ENCODE measurements at regions not wholly inside any gene's neighbourhood (a gene's known extent, or its start where the extent isn't known, plus 50 kb on each side); places are given as distances from the start of the nearest gene placed in this dataset.

- DNase-seq (ENCODE audit: low read depth, low spot score) = no peak
- H3K4me1 ChIP-seq (ENCODE audit: control insufficient read depth, extremely low read depth, insufficient read depth, low read length) = no peaks in the 10 kb centered on the region
- no TSS peak for BruUV-seq (replicated peaks)
- H3K4me3 ChIP-seq (replicated peaks in 1 of 3; ENCODE audit: insufficient read depth in 1 of 3, low read depth in 1 of 3, low read length in 3 of 3) = no peak overlapping the region
- POLR2A ChIA-PET = no interaction called here
- H3K27ac ChIP-seq (ENCODE audit: insufficient read depth, low read depth, low read length) = no peak overlapping the region
- CTCF ChIA-PET = interaction anchor here (1.2 to 1.5 kb wide), 2 partner anchors 21 to 24 kb away, joined by 4 read pairs; no protein-coding TSS in a partner anchor
- H3K9me3 ChIP-seq (replicated peaks; ENCODE audit: control insufficient read depth, insufficient read depth, low read length) = no peaks in the 10 kb centered on the region
- FAIRE-seq = no peak
- dilution Hi-C loops (cut with MboI; ENCODE audit: extremely low pct_ligation_motif_present, low sequenced_read_pairs) = no loop called here
- peaks cover 0 to 6% of the 10 kb centered on the region in 2 experiments for H3K27me3 ChIP-seq (ENCODE audit: control insufficient read depth in 2 of 2, insufficient read depth in 2 of 2, low read length in 2 of 2)
- no peaks in the 10 kb centered on the region for H3K9me1 ChIP-seq (replicated peaks; ENCODE audit: control insufficient read depth, extremely low read depth, insufficient read depth, low read length)
- no peaks in the 10 kb centered on the region for H4K20me1 ChIP-seq (replicated peaks; ENCODE audit: control insufficient read depth, extremely low read depth, insufficient read depth, low read length)
- TF ChIP-seq, protein P1, sequence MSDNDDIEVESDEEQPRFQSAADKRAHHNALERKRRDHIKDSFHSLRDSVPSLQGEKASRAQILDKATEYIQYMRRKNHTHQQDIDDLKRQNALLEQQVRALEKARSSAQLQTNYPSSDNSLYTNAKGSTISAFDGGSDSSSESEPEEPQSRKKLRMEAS (IDR thresholded peaks at IDR 0.05; ENCODE audit: insufficient read depth, insufficient read length) = no peak
- TF ChIP-seq GATA2 (IDR thresholded peaks at IDR 0.05; ENCODE audit: insufficient read depth, insufficient read length, low read depth, low read length) (no peak), POLR2A (IDR thresholded peaks at IDR 0.05; ENCODE audit: low read depth, low read length) (no peak), JUN (IDR thresholded peaks at IDR 0.05; ENCODE audit: borderline replicate concordance, insufficient read depth, insufficient read length, low read depth) (no peak), CTCF (IDR thresholded peaks at IDR 0.05; ENCODE audit: extremely low read depth in 1 of 2, insufficient read depth in 1 of 2, low read depth in 1 of 2, low read length in 2 of 2) (no peak), FOS (IDR thresholded peaks at IDR 0.05; ENCODE audit: borderline replicate concordance, insufficient read depth, low read length) (no peak), EZH2 (IDR thresholded peaks at IDR 0.05; ENCODE audit: borderline replicate concordance, low read depth, low read length, severe bottlenecking) (no peak), MYC (IDR thresholded peaks at IDR 0.05; ENCODE audit: low read depth, low read length) (no peak), POLR2AphosphoS5 (IDR thresholded peaks at IDR 0.05; ENCODE audit: insufficient read depth, low read depth, low read length) (no peak)
- no peak overlapping the region for H2AFZ ChIP-seq (ENCODE audit: low read depth, low read length)
- no peak overlapping the region for H3K9ac ChIP-seq (replicated peaks; ENCODE audit: extremely low read depth, insufficient read depth, low read length)
- H3K36me3 ChIP-seq (ENCODE audit: control insufficient read depth in 2 of 2, extremely low read depth in 1 of 2, insufficient read depth in 2 of 2, low read length in 2 of 2) = no peaks in the 10 kb centered on the region
- H3K4me2 ChIP-seq (ENCODE audit: insufficient read depth, low read length) = no peak overlapping the region
- H3K79me2 ChIP-seq (ENCODE audit: control insufficient read depth, insufficient read depth, low read length) = no peaks in the 10 kb centered on the region
- intact Hi-C loops (cut with micrococcal nuclease) = no loop called here
Measured at GRCh38 chr3:182500289-182500688, 293.0 kb upstream of the ATP11B start.
